GM18858 (cell line): ENCODE measurements at regions not wholly inside any gene's neighbourhood (a gene's known extent, or its start where the extent isn't known, plus 50 kb on each side); places are given as distances from the start of the nearest gene placed in this dataset.

Experiments used
- ATAC-seq: cut with Tn5 transposase; IDR thresholded peaks from one replicate; pipeline ENCODE4 v1.9.1; 2021; ENCODE audit not compliant: unreplicated experiment

DNA sequence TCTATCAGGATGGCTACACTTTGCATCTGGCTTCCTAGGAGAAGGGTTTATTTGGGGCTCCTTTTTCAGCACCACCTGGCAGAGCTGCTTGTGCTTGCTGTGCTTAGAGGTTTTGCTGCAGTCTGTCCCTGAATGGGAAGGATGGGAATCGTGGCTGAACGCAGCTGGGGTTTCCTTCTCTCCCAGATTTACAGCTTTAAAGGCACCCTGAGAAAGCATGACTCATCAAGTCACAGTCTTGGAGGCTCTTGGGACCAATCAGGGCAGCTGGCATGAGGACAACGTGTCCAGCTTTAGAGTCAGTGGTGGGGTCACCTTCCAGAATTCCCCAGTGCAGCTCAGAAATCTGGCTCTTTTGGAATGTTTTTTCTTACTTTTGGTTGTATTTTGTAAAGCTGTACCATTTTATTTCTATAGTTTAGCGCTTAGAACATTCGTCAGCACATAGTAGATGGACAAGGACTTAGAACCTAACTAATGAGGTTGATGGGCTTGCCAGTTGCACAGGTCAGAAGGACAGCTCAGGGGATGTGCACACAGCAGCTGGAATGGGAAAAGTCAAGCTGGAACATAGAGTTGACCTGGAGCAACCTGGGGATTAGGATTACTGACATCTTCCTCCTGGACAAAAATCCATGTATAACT, 222.6 kb downstream of the PRDM2 start:
- ATAC-seq = no peak

DNA sequence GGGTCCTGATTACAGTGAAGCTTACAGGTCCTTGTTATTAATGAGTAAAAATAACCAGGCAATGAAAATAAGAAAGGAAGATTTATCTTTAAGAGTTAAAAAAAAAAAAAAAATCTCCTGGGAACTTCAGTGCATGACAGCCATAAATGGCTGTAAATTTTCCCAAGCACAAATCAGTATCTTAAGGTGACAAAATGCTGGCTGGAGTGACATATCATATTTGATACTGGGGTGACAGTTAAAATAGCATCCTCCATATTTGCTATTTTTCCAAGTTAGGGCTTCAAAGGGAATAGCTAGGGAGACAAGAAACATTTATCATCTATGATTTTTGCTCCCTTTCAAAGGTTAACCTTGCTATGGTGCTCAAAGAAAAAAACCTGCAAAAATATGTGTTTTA, 226.6 kb downstream of the PRDM2 start:
- ATAC-seq = no peak

DNA sequence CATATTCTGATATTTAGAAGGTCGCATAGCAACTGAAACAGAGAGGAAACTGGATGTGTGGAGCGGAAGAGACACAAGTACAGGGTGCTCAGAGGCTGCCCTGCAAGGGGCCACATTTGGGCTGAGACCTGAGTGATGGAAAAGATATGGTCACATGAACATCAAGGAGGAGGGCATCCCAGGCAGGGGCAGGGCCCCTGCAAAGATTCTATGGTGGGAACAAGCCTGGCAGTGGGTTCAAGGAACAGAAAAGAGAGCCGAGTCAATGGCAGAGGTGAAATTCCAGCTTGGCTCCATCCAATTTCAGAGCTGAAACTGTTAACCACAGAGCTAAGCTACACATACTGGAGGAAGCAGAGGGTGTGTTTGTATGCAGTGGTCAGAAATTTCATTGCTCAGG, 227.7 kb downstream of the PRDM2 start:
- no peak for ATAC-seq

DNA sequence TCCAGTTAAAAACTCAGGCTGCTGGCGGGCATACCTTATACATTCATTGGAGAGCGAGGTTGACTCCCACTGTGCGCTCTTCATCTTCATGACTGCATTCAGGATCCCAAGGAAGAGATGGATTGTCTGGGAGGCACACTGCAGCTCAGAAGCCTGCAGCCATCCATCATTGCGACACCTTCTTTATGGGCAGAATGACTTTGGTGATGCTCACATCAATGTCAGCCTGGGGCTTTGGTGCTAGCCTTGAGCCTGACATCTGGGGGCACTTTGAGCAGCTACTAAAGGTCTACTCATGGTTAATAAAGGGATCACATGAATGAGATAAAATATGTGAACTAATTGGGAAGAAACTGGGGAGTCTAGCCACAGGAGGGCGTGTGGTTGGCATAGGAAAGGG, 229.3 kb downstream of the PRDM2 start:
- no peak for ATAC-seq

DNA sequence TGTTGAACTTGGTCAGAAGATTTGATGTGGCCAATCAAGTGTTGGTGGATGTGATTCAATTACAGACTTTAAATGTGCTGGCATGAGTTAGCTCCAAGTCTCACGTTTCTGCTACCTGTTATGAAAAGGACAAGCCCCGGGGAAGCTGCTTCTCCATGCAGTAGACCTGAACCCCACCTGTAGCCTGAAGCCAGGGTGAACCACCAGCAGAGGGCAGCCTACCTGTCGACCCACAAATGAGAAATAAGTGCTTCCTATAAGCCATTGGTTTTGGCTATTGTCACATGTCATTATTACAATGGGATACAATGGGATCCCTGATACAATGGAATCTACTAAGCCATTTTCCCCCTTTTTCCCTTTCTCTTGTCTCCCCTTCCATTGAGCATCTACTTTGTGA, 230.2 kb downstream of the PRDM2 start:
- no peak for ATAC-seq

DNA sequence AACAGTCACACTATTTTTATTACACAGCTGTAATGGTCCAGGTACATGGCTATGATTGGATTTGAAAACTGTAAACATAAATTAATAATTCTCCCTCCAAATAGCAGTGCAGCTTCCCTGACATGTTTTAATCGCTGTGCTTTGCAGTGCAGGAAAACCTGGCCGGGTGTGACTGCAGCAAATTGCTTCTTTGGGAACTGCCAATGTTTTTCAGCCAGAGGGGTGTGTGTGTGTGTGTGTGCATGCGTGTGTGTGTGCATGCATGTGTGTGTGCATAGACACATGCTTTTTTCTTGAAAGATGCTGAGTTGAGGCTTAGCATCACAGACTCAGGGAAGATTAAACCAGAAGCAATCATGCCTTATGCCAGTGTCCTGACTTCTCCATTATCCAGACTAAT, 231.2 kb downstream of the PRDM2 start:
- ATAC-seq = no peak

DNA sequence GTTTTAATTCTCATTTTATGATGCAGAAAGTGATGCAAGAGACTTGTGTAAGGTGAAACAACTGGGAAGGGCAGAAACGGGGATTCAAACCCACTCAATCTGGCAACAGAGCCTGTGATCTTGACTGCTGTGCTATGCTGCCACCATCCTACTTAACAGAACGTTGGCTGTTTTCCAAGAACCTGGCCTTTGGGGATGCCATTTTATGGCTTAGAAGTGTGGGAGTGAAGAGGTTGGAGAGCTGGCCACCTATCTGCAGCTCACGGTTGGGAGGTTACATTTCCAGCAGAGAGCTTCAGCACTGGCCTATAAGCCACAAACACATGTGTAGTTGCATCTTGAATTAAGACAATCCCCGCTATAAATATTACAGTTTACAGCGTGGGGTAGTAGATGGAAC, 235.3 kb downstream of the PRDM2 start:
- ATAC-seq = no peak

DNA sequence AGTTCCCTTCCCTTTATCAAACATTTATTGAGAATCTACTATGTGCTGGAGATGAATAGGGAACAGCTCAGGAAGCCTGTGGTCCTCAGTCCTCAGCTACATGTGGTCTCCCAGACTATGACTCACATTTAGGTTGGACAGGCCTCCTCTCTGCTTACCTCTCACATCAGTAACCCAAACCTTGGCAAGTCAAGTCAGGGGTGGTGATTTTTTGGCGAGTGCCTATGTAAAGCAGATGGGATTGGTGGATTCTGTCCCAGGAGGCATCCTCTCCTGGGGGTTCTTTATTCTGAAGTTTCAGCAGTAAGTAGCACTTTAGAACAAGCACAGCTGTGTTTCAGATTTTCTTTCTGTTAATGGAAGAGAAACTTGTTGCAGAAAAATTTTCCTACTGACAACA, 241.3 kb downstream of the PRDM2 start:
- ATAC-seq = no peak

DNA sequence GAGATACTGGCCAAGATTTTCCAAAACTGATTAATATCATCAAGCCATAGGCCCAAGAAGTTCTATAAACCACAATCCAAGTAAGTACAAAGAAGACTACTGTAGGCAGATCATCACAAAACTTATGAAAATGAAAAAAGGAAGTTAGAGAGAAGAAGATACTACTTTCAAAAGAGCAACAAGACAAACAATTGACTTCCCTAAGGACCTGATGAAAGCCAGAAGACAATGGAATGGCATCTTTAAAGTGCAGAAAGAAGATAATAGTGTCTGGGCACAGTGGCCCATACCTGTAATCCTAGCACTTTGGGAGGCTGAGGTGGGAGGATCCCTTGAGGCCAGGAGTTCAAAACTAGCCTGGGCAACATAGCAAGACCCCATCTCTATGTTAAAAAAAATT, 243.1 kb downstream of the PRDM2 start:
- ATAC-seq = no peak

DNA sequence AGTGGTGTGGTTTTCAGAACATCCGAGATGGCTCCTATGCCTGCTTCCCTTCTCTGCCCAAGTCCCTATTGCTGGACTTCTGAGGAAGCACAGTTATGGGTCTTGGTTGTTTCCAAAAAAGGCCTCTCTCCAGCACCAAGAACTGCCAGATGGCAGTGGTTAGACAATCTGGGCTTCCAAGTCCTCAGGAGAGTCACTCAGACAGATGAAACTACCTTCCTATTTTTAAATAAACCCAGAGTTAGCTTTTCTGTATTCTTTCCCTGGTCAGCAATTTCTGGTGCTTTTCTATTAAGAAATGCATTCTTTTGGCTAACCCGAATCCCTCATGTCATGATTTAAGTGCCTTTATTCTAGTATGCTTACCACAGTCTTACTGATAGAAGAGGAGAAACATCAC, 245.9 kb downstream of the PRDM2 start:
- ATAC-seq = no peak

DNA sequence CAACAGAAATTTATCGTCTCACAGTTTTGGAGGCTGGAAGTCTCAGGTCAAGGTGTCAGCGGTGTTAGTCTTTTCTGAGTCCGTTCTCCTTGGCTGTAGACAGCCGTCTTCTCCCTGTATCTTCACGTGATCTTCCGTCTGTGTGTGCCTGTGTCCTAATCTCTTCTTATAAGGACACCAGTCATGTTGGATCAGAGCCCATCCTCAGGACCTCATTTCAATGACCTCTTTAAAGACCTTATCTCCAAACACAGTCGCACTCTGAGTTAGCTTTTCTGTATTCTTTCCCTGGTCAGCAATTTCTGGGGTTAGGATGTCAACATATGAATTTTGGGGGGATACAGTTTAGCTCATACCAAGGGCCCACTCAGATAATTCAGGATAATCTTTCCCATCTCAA, 247.7 kb downstream of the PRDM2 start:
- ATAC-seq = no peak

DNA sequence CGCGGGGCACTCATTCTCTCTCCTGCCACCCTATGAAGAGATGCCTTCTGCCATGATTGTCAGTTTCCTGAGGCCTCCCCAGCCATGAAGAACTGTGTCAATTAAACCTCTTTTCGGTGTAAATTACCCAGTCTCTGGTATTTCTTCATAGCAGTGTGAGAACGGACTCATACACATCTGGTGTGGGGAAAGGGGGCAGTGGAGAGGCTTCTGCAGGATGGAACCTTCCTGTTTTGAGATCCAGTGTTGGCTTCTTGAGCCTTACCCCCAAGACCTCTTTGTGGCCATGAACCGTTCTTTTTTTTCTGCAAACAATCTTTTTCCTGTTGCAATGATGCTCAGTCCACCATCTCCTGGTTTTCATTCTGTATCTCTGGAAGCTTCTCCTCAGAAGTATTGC, 248.4 kb downstream of the PRDM2 start:
- no peak for ATAC-seq

DNA sequence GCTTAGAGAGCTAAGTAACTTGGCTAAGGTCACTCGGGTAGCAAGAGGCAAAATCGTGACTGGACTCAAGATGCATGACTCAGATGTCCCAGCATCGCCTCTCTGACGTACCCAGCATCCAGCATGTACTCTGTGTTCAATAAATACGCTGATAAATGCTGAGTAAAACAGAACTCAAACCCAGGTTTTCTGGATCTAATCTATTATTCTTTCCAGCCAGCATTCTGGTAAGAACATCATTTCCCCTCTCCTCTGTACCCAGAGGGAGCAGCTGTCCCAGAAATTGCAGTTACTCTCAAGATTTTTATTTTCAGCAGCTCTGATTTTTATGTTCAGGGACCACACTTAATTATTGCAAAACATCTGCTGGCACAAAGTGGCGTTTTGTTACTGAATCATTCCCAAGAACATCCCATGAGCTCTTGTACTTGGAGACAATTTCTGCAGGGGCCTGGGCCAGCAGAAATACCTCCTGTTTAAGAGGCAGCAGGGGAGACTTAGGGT, 249.0 kb downstream of the PRDM2 start:
- ATAC-seq = no peak

DNA sequence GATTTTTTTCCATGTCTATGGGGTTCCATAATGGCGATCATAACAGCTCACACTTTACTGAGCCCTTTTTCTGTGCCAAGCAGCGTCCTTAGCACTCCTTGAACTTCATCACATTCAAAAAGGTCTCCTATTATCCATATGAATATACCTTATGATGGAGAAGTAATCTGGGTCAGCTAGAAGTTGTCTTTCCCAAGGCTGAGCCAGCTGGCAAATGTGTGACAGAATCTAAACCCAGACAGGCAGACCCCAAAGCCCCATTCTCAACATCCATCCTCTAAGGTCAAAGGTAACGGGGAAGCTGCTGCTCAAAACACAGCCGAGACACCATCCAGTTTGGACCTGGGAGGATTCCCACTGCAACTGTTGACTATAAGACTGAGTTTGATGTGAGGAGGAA, 249.6 kb downstream of the PRDM2 start:
- no peak for ATAC-seq

DNA sequence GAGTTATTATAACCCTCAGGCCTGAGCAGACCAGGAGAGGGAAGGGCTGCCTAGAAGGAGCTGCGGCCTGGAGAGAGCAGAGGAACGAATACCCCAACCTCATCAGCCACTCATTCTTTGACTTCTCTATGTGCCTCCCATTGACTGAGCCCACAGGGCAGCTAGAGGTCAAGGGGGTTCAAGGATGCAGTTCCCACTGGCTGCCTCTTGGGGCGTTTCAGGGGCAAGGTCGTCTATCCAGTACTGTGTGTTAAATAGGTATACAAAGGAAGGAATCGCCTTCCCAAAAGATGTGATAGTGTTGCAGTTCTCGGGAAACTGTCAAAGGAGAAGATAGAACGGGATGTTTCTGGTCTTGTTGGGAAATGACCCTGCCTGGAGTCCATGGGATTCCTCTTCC, 250.6 kb downstream of the PRDM2 start:
- no peak for ATAC-seq

DNA sequence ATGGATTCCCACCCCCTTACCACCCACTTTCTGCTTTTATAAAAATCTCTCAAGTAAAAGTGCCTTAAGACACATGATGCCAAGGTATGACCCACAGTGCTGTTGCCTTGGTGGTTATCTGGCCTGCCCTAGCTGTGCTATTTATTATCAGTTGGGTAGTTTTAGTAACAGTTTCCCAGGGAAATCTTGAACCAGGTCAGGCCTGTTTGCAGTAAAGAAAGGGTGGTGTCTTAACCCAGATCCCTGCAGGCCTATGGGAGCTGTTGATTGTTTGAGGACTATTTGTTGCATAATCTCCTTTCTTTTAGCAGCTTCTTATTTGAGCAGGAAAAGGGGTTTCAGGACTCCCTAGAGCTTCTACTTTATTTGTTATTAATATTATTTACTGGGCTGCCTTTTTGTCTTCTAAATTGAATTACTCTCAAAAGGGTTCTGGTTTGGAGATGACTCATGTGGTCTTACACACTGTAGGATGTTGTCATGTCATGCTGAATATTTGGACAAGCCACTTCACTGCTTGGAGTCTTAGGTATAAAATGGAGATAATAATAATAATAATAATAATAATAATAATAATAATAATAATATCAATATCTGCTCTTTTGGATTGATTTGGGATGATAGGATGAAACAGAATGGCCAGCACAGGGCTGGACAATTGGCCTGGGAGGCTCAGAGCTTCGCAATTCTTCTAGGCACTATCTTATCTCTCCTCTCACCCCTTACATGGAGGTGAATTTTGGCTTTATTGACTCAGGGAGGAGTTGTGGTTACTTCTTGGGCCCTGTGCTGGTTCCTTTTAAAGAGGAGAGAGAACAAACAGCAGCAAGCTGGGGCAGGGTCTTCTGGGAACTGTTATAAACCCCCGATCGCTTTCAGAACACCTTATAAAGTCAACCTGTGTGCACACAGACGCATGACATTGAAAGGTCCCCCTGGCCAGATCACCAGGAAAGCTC, 252.1 kb downstream of the PRDM2 start:
- no peak for ATAC-seq

DNA sequence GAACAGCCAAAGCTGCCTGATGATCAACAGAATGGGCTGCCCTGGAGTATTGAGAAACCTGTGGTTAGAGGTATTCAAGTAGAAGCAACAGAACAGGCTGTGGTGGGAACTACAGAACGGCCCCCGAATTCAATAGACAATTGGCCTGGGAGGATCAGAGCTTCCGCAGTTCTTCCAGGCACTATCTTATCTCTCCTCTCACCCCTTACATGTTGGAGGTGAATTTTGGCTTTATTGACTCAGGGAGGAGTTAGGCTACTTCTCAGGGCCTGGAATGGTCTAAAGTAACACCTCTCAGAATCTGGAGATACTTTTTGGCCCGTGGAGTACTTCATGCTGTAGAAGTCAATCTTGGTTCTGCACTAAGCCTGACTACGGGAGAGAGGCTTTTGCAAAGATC, 253.0 kb downstream of the PRDM2 start:
- ATAC-seq = no peak

DNA sequence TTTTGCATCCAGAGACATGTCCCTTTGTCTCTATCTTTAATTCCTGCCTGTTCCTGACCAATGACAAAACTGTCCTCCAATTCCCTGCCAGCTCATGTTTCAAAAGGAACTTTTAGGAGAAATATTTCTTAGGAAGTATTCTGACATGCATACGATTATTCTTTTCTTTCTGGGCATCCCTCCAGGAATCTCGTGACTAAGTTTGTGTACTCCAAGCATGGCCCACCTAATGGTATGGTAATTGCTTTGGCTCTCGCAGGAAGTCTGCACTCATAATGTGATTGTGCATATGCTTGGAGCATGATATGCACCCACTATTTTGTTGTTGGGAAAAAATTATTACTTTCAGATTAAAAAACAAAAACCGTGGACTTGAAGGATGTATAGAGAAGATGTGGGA, 256.4 kb downstream of the PRDM2 start:
- no peak for ATAC-seq

DNA sequence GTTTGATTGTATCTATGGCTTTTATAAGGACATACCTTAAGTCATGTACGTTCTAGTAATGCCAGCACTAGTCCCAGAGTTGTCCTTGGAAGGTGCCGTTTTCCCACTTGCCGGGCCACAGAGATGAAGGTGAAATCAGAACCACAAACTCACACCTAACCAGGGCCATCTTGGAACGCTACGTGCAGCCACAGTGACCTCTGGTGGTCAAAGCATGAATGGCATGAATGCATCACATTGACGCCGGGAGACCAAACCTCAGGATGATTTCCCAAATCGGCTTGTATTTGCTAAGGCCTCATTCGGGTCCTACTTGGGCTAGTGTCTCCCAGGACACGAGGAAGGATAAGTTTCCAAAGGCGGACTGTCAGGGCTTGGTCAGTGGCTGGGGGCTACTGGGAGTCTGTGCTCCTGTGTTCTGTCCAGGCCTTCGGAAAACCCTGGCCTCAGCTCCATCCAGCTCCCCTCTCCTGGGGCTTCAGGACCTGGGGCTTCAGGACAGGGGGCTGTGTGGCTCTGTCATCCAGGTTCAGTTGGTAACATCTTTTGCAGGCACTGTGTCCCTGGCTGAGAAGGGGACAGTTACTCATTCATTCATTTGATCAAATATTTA, 260.5 kb downstream of the PRDM2 start:
- ATAC-seq = no peak

DNA sequence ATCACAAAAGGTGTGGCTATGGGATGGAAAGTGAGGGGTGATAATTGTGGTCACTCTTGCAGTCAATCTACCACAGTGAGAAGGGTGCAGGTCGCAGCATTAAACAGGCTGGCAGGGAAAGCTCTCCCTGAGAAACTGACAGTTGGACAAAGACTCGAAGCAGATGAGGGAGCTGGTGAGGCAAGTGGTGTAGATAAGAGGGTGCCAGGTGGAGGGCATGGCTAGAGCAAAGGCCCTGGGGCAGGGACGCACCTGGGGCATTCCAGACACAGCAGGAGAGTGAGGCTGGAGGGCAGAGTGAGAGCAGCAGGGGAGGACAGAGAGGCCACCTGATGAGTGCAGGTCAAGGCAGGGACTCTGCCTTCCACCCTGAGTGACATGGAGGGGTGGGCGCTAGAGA, 264.8 kb downstream of the PRDM2 start:
- no peak for ATAC-seq

DNA sequence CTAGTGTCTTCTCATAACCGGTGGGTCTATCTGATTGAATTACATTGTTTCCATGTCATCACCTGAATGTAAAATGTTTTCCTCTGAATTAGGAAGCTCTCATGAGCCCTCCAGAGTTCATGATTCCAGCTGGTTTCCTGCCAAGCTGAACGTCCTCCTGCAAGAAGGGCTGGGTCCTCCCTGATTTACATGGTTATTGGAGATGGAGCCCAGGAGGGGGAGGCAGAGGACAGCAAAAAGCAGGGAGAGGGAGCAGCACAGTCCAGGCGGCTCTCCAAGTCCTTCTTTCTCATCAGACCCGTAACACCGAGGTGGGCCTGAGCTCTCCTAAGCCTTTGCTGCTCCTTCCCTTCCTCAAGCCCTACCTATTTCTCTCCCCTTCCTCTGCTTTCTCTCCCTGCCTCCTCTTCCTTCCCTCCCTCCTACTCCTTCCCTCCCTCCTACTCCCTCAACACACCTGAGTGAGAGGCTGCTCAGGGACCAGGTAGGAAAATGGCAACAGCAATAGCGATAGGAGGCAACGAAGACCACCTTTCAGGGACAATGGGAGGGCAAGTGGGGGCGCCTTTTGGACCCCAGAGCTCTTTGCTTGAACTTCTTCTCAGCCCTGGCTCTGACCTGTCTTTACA, 265.9 kb downstream of the PRDM2 start:
- no peak for ATAC-seq
